ENCODE measurements at regions not wholly inside any gene's neighbourhood (a gene's known extent, or its start where the extent isn't known, plus 50 kb on each side); places are given as distances from the start of the nearest gene placed in this dataset.
"Not testable (repeated sequence)": the region's sequence is repeated elsewhere in the genome, so short reads cannot be mapped to it uniquely, and the experiment has no call there.

- DNase-seq, result no peak
These were observed 266.1 kb upstream of the HDAC4 start for GRCh38 chr2:239666855-239667376.

DNA sequence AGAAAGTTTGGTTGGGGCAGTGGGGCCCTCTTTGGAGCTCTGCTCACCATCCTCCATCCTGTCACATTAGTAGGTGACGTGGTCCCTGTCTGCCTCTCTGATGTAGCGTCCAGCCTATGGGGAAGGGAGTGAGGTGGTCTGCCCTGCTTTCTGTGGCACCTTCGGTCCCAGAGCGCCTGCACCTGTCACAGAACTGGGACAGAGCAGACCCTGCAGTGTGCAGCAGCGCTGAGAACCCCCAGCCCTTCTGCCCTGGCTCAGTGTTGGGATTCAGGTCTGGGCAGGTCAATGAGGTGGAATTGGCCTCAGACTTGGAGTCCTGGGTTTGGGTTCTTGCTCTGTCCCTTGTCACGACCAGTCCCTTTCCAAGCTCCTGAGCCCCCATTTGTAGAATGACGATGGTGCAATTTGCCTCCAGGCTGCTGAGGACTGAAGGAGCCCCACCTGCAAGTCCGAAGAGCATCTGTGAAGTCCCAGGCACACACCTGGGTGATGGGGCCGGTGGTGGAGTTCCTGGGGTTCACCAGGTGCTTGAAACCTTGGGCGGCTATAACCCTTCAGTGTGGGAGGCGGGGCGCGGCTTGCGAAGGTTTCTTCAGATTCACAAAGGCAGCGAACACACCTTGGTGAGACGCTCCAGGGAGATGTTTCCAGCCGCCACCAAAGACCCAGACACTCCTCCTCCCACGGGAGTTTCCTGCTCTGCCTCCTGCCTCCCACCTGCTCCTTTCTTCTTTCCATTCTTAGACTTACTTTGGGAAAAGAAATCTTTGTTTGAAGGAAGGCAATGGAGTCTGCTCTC lies 265.4 kb upstream of the HDAC4 start:
- no peak for DNase-seq

GRCh38 chr2:239664216-239664810 lies 263.5 kb upstream of the HDAC4 start:
- DNase-seq, result no peak

DNA sequence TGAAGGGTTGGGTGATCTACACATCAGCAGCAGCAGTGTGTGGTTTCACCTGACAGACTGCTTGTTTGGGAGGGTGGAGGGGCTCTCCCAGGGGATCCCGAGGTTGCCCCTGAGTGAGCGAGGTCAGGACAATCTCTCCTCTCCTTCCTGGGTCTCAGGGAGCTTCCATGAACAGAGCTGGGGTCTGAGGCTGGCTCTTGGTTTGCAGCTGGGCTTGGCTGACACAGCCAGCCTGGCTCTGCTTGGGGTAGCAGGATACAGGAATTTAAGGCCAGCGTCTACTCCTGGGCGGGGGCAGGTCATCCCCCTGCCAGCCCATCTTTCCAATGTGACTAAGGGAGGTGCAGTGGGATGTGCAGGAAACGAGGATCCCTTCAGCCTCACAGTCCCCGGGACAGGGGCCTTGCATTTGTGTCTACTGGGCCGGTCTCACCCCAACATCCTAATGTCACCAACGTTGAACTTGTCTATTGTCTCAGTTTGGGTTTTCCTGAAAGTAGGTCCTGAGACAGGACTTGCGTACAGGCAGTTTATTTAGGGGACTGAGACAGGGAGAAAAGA lies 262.6 kb upstream of the HDAC4 start:
- no peak for DNase-seq

GRCh38 chr2:239662413-239663120 lies 261.7 kb upstream of the HDAC4 start:
- DNase-seq, result no peak

GRCh38 chr2:239661334-239662312 lies 260.8 kb upstream of the HDAC4 start:
- no peak for DNase-seq

- DNase-seq, result no peak
These were observed 259.8 kb upstream of the HDAC4 start for GRCh38 chr2:239660390-239661230.

DNA sequence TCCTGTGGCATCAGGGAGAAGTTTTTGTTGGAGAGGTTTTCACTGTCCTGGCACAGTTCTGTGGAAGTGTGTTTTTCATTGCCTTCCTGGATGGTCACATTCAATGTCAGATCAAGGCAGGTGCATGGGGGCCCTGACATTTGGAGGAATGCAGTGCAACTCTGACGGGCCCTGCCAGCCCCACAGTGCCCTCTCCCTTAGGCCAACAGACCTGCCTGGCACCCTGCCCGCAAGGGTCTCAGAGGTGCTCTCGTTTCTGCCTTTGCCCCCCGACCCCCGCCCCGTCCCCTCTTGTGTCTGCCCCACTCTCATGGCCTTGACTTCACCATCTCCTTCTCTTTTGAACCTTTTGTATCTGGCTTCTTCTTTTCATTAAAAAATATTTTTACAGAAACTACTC lies 257.2 kb upstream of the HDAC4 start:
- no peak for DNase-seq

DNA sequence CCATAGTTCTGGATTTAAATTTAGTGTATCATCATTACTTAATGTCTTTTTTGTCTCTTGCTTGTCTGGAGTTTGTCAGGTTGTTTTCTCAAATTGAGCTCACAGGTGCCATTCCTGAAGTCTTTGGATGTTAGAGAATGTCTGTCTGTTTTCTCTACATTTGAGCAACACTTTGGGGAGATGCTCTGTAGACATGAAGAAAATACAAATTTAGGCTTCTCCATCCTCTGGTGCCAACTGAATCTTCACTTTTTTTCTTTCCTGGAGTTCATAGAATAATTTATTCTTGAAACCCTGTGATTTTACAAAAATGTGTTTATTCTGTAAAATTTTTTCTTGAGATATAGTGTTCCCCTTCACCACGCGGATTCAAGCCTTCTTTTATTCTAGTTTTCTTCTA lies 256.4 kb upstream of the HDAC4 start:
- DNase-seq, result no peak

- DNase-seq, result no peak
These were observed 253.4 kb upstream of the HDAC4 start for GRCh38 chr2:239654266-239654665.

GRCh38 chr2:239651859-239652258 lies 251.0 kb upstream of the HDAC4 start:
- no peak for DNase-seq

- no peak for DNase-seq
These were observed 249.9 kb upstream of the HDAC4 start for GRCh38 chr2:239650674-239651073.

DNA sequence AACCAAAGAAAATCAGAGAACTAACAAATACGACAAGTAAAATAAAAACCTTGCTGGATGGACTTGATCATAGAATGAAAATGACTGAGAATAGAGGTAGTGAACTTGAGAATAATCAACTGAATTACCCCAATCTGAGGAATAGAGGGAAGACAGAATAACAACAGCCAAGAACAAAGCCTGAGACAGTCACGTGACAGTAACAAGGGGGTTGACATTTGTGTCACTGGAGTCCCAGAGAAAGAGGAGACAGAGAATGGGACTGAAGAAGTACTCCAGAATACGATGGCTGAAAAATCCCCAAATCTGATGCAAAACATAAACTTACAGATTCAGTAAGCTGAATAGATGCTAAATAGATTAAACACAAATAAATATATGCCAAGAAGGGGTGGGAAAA lies 248.5 kb upstream of the HDAC4 start:
- no peak for DNase-seq

DNA sequence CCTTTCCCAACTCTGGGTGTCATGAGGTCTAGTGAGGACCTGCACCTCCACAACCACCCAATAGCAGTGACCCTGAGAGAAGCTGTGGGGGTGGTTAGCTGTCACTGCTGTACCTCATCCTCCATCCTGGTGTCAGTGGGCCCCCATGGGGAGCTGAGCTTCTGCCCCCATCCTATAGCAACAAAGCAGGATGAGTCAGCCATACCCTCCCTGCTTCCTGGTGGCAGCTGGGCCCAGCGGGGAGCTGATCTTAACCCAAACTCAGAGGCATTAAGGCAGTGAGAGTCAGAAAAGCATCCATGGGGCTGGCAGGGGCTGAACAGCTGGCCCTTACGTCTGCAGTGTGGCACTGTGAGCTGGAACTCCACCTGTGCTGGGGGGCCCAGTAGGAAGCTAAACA lies 247.8 kb upstream of the HDAC4 start:
- no peak for DNase-seq

- DNase-seq, result no peak
These were observed 246.4 kb upstream of the HDAC4 start for GRCh38 chr2:239647052-239647819.

GRCh38 chr2:239646184-239646583 lies 245.4 kb upstream of the HDAC4 start:
- DNase-seq, result no peak

- not testable (repeated sequence) for DNase-seq
These were observed 243.8 kb upstream of the HDAC4 start for GRCh38 chr2:239644594-239644993.

- no peak for DNase-seq
These were observed 243.2 kb upstream of the HDAC4 start for GRCh38 chr2:239644011-239644410.

- DNase-seq, result no peak
These were observed 241.7 kb upstream of the HDAC4 start for GRCh38 chr2:239642406-239643004.

DNA sequence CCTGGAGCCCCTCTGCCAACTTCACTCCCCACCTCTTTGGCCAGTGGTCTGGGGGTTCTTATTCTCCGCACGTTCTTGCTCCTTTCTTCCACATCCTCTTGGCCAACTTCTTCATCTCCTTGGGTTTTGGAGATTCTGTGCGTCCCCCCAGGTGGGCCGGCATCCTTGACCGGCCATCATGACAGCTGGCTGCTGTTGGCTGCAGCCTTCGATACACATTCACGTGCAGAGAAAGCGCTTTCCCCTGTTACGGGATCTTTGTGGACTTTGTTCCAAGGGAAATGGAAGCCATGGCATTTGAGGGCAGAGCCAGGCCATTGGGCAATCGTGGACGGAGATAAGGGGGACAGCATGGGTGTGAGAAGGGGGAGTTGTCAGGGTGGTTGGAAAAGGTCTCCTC lies 241.1 kb upstream of the HDAC4 start:
- not testable (repeated sequence) for DNase-seq
